Fibroblast of lung (primary cell): ENCODE measurements at regions not wholly inside any gene's neighbourhood (a gene's known extent, or its start where the extent isn't known, plus 50 kb on each side); places are given as distances from the start of the nearest gene placed in this dataset.

Experiments used
- CTCF ChIP-seq, 2 donors: IDR thresholded peaks in 1 of 2; conservative IDR thresholded peaks in 1 of 2; 1 replicate in 1 of 2; 2 replicates in 1 of 2; pipeline ENCODE4 v1.5.1; 2011 to 2012; ENCODE audit warnings: low read length in 2 of 2, control low read depth in 1 of 2, inconsistent platforms in 1 of 2, low read depth in 1 of 2, mild to moderate bottlenecking in 1 of 2
- EZH2 ChIP-seq: IDR thresholded peaks from 2 replicates; pipeline ENCODE4 v1.5.1; 2012; ENCODE audit warnings: low read length, control low read depth, mild to moderate bottlenecking; ENCODE audit errors: missing control alignments

- no peak for TF ChIP-seq CTCF (conservative IDR thresholded peaks at IDR 0.05 in 1 of 2, IDR thresholded peaks at IDR 0.05 in 1 of 2; ENCODE audit: low read depth in 1 of 2, low read length in 2 of 2)
- TF ChIP-seq EZH2, result no peak
Measured at GRCh38 chr6:115681978-115682775, 378.5 kb downstream of the FRK start.
